ENCODE measurements at regions not wholly inside any gene's neighbourhood (a gene's known extent, or its start where the extent isn't known, plus 50 kb on each side); places are given as distances from the start of the nearest gene placed in this dataset.
A peak's percentile ranks its signal among the peaks of the same experiment; 100 is the strongest.

- DNase-seq: no peak
Observed at GRCh38 chr22:48664586-48664985, 1163.1 kb downstream of the BRD1 start.

- DNase-seq: peak; percentile 51
Observed at GRCh38 chr22:48663297-48663696, 1164.4 kb downstream of the BRD1 start.

GRCh38 chr22:48662476-48663135, 1165.1 kb downstream of the BRD1 start:
- no peak for DNase-seq

GRCh38 chr22:48661984-48662383, 1165.7 kb downstream of the BRD1 start:
- DNase-seq: no peak

- no peak for DNase-seq
Observed at GRCh38 chr22:48660790-48661740, 1166.6 kb downstream of the BRD1 start.

GRCh38 chr22:48660104-48660789, 1167.4 kb downstream of the BRD1 start:
- no peak for DNase-seq

GRCh38 chr22:48659404-48659996, 1168.2 kb downstream of the BRD1 start:
- no peak for DNase-seq

GRCh38 chr22:48658871-48659270, 1168.8 kb downstream of the BRD1 start:
- DNase-seq: no peak

GRCh38 chr22:48658246-48658645, 1169.4 kb downstream of the BRD1 start:
- DNase-seq: no peak

- DNase-seq: no peak
Observed at GRCh38 chr22:48654492-48654891, 1173.2 kb downstream of the BRD1 start.

GRCh38 chr22:48653929-48654328, 1173.7 kb downstream of the BRD1 start:
- no peak for DNase-seq

GRCh38 chr22:48653306-48653705, 1174.4 kb downstream of the BRD1 start:
- DNase-seq: no peak

- DNase-seq: no peak
Observed at GRCh38 chr22:48652796-48653195, 1174.9 kb downstream of the BRD1 start.

GRCh38 chr22:48651981-48652538, 1175.6 kb downstream of the BRD1 start:
- DNase-seq: no peak

GRCh38 chr22:48651036-48651890, 1176.4 kb downstream of the BRD1 start:
- no peak for DNase-seq

GRCh38 chr22:48650323-48651035, 1177.2 kb downstream of the BRD1 start:
- DNase-seq: no peak

- no peak for DNase-seq
Observed at GRCh38 chr22:48649466-48649865, 1178.2 kb downstream of the BRD1 start.

GRCh38 chr22:48649031-48649430, 1178.6 kb downstream of the BRD1 start:
- DNase-seq: no peak

- no peak for DNase-seq
Observed at GRCh38 chr22:48647606-48648515, 1179.8 kb downstream of the BRD1 start.

- no peak for DNase-seq
Observed at GRCh38 chr22:48647051-48647450, 1180.6 kb downstream of the BRD1 start.
